Glomerular endothelial cell (primary cell): ENCODE measurements at regions not wholly inside any gene's neighbourhood (a gene's known extent, or its start where the extent isn't known, plus 50 kb on each side); places are given as distances from the start of the nearest gene placed in this dataset.

Experiments
- DNase-seq: peaks from one replicate; pipeline ENCODE4 v3.0.0-alpha.2; 2011; ENCODE audit warnings: low read depth, low spot score; ENCODE audit errors: extremely low read depth

DNA sequence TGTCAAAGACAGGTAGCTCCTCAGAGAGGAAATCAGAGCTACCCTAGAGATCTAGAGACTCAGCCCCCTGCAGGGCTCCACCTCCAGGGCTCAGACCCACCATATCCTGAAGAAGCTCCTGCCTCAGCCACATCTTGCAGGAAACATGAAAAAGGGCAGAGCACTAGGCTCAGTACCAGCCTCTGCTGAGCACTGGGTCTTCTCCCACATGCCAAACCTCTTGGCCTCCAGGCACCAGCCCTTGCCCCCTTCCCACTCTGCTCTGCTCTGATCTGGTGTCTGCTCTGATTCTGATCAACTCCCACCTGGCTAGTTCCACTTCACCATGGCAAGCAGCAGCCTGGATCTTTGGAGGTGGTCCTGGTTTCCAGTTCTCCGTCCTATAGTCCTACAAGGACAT, 114.3 kb upstream of the SLC66A3 start:
- no peak for DNase-seq

DNA sequence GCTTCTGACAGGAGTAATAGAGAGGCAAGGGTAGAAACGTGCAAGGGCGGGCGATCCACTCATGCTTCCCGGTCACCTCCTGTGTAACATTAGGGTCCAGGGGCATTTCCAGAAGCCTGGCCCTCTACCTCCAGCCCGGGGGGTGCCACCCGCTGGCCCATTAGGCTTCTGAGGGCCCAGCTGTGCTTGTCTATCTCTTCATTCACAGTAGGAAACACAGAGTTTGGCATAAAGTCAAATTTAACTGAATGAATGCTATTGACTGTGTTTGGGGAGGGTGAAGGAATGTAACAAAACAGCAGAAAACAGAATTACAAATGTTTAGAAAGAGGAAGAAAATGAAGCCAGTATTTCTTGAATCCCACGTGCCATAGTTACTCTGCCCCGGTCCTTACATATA, 112.4 kb upstream of the SLC66A3 start:
- no peak for DNase-seq

DNA sequence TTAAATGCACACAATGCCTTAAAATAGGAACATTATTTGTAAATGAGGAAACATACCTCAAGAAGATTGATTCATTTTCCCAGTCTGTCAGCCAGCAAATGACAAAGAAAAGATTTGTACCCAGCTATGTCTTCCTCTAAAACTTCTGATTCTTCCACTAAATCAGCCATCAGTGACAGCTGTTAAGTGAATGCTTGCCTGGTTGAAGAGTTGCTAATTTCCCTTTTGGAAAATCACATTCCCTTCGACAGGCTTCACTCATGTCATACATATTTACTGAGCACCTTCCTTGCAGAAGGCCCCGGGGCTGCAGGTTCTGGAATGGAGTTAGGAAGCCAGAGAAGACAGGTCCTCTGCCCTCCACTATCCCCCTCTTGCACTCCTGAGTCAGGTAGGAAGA, 112.0 kb upstream of the SLC66A3 start:
- DNase-seq: no peak

DNA sequence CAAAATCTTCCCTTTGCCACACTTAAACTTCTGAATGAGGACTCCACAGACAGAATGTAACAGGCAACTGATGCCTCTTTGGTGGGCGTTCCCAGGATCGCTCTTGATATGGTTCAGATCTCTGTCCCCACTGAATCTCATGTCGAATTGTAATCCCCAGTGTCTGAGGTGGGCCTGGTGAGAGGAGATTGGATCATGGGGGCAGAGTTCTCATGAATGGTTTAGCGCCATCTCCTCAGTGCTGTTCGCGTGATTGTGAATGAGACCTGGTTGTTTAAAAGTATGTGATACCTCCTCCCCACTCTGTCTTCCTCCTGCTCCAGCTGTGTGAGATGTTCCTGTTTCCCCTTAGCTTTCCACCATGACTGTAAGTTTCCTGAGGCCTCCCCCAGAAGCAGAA, 111.1 kb upstream of the SLC66A3 start:
- no peak for DNase-seq

DNA sequence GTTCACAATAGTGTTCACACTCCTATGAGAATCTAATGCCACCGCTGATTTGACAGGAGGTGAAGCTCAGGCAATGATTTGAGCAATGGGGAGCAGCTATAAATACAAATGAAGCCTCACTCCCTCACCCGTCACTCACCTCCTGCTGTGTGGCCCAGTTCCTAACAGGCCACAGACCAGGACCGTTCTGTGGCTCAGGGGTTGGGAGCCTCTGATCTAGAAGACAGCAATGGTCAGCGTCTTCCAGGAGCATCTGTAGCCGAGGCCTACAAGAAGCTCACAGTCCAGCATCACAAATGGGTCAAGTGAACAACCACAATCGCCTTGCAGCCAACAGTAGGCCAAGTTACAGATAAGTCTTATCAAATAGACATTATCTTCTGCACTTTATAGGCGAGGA, 110.0 kb upstream of the SLC66A3 start:
- no peak for DNase-seq

DNA sequence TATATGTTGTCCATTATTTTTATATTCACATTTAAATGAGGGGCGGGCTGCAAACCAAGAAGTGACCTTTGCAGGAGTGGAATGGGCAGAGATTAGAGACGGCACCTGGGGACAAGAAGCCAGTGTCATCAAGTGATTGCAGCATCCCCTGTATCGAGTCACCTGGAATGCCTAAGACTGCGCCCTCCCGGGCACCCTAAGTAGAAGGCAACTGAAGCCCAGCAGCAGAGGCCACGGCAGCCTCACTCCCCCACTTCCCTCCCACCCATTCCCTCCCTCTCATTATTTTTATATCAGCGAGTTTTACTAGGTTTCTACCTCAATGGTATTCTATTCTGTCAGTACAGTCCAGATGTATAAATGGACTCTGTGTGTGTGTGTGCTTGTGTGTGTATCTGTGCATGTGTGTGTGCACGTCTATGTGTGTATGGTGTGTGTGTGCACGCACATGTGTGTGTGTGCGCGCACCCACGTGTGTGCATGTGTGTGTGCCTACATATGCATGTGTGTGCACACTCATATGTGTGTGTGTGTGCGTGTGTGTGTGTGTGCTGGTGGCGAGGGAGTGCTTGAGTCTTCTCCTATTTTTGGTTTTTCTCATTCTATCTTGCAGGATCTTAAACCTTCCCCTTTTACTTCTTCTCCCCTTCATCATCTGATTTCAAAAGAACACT, 106.8 kb upstream of the SLC66A3 start:
- no peak for DNase-seq

DNA sequence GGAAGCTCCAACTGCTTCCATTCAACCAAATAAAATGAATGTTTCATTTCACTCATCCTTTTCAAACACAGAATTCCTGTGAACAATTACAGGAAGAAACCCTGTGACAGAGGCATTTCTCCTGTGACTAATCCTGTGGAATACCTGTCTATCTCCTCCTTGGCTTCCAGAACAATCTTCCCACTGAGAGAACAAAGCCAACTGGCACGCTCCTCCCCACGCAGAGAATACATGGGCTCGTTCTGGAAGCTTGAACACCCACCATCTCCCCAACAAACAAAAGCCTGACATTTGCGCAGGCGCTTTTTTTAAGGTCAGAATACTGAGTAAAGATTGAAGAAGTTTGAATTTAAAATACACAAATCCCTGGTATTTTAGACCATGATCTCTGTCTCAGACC, 104.7 kb upstream of the SLC66A3 start:
- DNase-seq: no peak

DNA sequence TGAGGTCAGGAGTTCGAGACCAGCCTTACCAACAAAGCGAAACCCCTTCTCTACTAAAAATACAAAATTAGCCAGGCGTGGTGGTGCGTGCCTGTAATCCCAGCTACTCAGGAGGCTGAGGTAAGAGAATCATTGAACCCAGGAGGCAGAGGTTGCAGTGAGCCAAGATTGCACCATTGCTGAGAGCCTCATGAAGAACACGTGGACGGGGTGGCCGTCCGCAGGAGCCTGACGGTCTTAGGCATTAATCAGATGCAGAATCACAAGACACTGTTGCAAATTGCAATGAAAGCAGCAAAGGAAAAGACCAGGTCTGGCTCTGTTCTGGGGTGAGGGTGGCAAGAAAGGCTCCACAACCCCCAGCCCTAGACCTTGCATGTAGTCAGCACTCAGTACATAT, 104.0 kb upstream of the SLC66A3 start:
- DNase-seq: no peak

DNA sequence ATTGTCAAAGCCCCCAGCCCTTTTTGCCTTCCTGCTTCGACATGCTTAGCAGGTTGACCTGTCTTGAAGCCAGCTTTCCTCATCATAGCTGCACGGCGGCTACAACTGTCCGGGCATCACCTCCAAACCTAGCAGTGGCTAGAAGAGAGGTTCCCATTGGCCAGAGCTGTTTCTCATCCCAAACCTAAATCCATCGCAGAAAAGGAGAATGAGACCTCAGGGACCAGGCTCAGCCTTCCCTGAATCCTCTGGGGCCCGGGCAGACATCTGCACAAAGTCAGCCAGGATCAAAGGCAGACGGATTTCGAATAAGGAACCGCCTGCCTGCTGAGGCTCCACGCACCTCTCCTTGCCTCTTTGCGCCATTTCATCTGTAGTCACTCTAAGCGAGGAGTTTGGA, 101.7 kb upstream of the SLC66A3 start:
- no peak for DNase-seq

DNA sequence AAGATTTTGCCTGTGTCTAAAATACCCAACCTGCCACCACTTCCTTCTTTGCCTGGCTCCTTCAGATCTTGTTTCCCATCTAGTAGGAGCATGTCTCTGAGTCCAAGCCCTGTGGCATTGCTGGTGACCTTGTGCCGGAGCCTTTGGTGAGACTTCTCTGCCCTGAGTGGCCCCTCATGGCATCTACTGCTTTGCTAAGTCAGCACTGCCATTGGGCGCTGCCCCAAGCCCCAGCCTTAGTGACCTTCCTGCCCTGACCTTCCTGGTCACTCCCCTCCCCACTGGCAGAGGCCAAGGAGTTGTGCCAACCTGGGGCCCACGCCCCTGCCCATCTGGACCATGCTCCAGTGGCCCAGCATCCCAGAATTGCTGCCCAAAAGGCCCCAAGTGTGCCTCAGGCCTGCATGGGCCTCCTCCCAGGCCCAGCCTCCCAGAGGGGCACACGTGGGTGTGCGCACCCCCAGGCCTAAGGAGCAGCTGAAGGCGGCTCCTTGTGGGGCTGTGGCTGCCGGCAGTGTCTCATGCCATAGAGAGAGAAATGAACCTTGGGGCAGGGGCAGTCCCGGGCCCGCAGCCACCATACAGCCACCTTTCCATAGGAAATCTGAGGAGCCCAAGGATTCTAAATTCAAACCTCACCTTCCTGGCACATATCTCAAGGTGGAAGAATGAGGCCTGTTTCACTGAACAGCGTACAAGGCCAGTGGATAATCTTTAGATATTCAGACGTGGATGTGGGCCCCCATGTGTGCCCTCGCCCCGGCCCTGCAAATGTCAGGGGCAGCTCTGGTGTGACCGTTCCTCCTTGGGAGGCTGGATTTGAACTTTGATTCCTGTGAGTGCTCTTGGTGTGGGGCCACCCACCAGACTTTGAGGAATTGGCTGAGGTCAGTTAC, 100.2 kb upstream of the SLC66A3 start:
- DNase-seq: no peak

DNA sequence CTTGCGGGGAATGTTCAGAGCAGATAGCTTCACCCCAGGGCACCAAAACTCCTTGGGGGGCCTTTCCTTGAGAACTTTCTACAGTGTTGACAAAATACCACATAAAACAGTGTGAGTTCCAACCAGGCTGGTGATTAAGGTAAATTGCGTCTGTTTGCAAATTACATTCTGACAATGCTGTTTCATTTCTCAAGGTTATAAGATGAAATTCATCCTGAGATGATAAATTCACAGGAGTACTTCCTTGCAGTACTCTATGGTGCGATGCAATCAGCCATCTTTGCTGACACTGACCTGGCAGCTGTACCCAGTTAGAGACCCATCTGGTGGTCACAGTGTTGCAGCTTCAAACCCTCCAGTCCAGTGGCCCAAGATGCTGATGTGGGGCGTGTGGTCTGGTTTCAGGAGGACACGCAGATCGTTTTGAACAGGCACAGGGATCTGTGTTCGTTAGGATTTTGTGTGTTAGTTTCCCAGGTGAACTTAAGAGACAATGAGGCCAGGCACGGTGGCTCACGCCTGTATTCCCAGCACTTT, 99.5 kb upstream of the SLC66A3 start:
- DNase-seq: no peak

DNA sequence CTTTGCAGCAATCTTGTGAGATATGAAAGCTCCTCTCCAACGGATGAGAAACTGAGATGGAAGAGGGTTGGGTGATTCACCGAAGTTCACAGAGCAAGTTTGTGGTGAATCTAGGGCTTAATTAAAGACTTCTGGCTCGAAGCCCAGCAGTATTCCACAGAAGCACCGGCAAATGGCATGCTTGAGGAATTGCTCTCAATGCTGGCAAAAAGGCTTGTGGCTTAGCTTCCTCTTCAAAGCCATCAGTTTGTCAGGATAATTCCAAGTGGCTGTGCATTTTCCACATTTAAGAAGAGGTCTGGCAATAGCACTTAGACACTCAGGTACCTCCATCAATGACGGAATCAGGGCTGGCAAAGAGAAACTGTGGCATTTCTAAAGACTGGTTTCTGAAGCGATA, 98.7 kb upstream of the SLC66A3 start:
- no peak for DNase-seq

DNA sequence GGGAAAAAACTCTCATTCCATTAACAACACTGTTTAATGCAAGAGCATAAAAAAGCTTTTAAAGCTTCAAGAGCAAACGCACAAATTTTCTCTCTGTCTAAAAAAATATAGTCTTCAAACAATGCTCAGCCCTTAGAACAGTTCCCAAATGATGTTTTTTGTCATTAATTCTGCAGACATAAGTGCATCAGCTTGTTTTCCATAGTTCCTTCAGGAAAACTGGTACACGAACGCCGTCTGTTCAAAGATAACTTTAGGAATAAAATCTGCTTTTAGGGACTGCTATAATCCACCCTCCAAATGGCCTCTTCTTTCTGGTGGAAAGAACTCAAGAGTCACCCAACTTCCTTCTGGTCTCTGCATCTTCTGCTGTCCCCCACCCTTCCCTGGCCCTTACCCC, 98.2 kb upstream of the SLC66A3 start:
- no peak for DNase-seq

DNA sequence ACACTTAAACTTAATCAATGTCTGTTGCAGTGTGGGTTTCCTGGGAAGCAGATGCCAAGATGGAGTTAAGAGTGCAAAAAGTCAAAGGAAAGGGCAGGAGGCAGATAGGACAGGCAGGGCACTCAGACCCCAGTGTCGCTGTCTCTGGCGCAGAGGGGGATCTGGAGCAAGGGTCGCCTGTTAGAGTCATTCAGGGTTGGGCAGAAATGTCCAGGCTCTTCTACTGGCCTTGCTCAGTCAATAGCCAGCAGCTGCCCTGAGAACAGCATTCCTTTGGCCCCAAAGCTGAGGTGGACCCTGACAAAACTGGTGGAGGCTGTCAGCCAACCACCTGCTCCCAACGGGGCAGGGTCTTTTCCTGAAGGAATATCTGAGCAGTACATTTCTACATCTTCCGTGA, 97.1 kb upstream of the SLC66A3 start:
- no peak for DNase-seq

DNA sequence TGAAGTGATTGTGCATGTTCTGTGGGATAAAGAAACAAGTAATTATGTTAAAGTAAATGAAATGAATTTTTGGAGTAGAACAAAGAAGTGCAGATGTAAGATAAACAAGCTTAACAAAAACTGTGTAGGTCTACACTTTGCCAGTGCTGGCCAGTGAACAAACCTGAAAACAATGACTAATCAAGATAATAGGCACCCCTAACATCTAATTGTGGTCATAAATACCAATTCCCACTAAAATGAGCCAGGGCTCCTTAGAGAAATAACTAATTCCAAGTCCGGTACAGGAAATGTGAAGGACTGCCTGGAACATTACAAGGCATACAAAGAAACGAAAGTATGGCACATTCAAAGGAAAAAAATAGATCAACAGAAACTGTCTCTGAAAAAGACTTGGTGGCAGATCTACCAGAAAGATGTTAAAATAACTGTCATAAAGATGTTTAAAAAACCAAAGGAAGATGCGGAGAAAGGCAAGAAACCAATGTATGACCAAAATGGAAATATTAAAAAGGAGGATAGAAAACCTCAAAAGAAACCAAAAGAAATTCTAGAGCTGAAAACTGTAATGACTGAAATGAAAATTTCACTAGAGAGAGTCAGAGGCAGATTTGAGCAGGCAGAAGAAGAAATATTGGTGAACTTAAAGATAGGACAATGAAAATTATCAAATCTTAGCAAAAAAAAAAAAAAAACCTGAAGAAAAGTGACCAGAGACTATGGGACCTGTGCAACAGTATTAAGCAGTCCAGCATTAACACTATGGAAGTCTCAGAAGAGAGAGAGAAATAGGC, 94.7 kb upstream of the SLC66A3 start:
- no peak for DNase-seq

DNA sequence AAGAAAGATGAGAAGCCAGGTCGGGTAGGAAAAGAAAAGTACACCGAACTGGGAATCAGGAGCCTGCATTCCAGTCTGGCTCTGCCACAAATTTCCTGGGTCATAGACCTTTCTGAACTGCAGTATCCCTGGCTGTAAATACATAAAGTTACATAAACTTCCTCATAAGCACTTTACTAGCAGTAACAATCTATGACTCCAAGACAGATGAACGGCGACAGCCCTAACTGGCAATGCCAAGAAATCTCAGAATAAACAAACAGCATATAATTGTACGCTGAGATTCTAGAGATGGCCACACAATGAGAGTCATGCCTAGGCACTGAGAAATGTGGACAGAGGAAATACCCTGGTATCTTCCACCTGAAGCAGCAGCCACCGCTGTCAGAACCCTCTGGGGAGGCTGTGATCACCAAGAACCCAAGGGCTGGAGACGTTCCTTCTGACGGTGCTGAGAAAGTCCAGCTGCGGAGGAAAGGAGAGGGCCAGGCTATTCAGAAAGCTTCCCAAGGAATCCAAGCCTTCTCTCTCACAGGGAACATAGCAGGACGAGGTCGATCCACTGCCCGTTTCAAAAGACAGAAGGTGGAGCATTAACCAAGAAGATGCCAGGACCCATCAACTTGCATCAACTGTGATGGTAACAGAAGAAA, 89.3 kb upstream of the SLC66A3 start:
- no peak for DNase-seq

DNA sequence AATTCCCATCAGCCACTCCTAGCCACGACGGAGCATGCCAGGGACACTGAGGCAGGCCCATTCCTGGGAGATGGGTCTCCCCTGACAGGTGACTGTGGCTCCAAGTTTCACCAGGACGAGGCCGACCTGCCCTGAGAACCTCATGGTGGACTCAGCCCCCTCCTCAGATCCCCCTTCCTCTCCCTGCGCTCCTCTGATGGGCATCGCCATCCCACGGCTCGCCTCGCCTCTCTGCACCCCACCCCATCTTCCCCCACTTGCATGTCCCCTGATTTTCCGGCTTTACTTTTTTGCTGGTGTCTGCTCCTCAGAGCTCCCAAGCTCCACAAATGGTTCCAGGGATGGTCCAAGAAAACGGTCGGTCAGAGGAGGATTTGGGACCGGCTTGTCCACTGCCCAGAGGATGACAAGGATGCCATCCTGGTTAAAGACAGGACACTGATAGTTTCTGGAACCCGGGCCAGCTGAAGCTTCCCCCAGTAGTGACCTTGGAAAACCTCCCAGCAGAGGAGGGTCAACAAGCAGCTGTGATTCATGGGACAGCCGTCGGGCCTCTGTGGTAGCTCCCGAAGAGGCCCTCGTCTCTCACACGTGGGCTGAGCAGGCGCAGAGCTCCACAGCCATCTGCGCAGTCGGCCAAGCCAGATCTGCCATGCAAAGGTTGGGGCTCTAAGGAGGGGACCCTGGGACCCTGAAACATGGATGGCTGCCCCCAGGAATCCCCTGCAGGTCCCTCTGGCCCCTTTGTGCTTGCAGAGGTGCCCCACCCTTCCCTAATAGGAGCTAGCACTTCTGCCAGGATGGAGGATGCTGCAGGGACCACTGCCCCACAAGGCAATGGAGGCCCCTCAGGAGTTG, 87.8 kb upstream of the SLC66A3 start:
- DNase-seq: no peak

DNA sequence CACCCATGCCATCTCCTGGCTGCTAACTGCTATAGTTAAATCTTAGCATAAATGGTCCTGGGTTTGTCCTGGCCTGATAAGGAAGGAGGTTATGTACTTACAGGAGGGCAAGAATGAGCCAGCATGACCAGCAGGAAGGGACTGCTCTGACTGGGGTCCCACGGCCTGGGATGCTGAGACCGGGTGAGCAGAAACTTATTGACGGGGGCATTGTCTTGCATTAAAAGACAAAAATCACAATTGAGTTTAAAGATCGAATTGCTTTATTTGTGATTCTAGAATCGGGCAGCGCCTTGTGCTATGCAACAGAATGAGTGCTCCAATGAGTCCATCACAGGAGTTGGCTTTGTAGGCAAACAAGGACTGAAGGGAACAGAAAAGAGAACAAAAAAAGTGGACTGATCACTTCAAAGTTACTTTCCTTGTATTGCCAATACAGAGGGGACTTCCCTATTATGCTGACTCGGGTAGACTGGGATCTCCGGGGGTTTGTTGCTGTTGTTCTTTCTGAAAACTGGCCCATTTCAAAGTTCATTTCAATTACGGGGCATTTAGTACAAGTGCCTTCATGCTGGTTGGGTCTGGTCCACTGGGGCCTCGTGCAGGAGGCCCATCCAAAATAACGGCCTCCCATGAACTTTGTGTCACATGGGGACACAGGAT, 87.1 kb upstream of the SLC66A3 start:
- no peak for DNase-seq

DNA sequence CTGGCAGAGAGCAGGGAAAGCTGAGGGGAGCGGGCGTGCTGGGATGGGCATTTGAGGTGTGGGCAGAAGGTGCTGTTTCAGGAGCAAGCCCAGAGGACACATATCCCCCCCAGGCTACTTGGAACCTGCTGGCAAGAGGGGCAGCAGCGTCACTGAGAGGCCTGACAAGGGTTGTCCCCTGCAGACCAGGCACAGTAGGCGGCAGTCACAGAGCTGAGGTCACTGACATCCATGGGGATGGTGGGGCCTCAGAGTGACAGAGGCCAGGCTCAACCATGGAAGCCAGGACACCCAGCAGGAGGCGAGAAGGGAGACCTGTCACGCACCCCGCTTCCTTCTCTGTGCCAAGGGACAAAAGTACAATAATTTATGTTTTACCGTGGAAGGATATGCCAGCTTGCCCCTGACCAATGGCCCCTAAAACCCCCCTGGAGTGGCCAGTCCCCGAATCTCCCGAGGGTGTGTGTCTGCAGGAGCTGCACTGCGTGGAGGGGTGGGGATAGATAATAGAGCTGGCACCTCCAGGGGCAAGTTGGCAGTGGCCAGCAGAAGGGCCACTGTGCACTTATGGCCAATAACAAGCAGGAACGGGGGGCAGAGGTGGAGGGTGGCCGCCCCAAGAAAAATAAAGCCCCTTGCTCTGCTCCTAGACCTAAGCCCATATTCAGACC, 86.3 kb upstream of the SLC66A3 start:
- no peak for DNase-seq
